GM18517 (cell line): ENCODE measurements at regions not wholly inside any gene's neighbourhood (a gene's known extent, or its start where the extent isn't known, plus 50 kb on each side); places are given as distances from the start of the nearest gene placed in this dataset.

Source experiments
- ATAC-seq: cut with Tn5 transposase; IDR thresholded peaks from one replicate; pipeline ENCODE4 v1.9.1; 2021; ENCODE audit warnings: mild to moderate bottlenecking, moderate library complexity; ENCODE audit not compliant: unreplicated experiment

DNA sequence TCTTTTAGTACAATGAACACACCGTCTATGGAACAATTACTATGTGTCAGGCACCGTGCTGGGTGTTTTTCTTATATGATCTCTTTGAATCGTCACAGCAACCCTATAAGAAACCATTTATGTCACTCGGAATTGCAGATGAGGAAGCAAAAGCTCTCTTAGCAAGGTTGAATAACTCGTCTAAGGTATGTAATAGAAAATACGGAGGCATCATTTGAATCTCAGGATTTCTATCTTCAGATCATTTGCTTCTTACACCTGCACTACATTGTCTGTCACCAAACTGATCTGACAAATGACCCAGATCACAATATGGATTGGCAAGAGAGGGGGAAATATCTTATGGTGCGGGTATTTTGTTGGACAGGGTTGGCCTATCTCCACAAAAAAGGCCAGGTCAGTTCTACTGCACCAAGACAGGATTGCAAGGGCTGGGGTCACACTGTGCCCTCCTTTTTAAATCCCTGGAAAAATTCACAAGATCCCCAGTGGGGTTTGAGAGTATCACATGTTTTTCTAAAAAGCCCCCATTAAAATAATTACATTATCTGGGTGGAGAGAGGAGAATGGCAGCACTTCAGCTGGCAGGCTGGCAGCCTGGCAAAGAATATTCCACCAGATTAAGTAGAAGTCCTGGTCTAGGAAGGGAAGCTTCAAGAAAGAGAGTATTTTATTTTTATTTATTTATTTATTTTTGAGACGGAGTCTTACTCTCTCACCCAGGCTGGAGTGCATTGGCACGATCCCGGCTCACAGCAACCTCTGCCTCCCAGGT lies 110.7 kb upstream of the CLMP start:
- no peak for ATAC-seq

DNA sequence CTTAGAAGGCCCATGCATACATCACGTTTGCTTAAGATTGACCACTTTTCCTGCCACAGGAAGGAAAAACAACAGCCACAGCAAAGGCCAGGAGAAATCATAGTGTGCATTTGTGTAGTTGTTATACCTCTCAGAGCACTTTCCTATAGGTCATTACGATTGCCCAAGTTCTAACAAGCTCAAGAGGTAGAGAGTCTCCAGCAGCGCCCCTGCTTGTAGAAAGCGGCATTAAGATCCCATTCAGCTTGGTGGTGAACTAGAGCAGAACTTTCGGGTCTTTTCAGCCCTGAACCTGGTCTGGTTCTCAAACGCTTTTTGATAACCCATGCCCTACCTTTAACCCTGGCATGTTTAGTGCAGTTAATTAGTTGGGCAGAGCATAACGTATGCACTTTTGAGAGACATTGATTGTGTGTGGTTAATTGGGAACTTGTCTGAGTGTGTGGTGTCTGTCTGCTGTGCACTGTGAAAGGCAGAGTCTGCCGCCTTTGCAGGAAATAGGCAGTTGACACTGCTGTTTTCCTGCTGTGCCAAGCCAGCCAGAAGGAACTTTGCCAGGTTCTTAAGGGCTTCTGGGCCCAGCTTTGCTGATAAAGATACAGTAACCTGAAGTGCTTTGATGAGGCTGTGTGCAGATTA lies 109.9 kb upstream of the CLMP start:
- ATAC-seq = no peak

DNA sequence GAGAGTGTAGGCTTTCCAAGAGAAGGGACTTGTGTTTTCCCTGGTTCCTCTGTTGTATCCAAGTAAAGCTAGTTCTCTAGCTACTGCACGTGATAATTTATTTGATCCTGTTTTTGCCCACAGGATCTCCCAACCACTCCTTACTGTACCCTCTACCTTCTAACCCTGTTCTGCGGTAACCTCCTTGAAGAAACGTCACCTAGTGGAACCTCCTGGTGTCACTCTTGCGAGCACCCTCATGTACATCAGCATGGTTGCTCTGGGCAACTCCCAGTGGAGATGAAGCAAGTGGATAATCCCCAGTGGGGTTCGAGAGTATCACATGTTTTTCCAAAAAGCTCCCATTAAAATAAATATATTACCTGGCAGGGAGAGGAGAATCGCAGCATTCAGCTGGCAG lies 108.9 kb upstream of the CLMP start:
- no peak for ATAC-seq

DNA sequence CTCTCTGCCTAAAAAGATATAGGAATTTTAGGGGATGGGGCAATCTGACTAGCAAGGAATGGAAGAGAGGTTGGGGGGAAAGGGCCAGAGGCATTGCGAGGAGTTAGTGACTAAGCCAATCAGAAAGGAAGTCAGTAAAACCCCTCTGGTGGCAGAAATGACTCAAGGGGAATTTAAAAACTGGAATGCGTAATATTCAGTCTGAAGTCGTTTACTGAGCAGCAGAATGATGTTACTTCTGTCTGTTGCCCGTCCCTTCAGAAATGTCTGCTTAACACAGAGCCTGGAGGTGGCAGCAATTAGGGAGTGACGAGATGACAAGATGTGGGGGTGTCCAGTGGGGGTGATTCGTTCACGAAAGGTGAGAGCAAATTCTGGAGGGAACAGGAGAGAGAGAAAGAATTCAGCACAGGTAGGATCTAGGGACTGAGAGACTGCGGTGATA lies 107.7 kb upstream of the CLMP start:
- peak; percentile 42 for ATAC-seq

DNA sequence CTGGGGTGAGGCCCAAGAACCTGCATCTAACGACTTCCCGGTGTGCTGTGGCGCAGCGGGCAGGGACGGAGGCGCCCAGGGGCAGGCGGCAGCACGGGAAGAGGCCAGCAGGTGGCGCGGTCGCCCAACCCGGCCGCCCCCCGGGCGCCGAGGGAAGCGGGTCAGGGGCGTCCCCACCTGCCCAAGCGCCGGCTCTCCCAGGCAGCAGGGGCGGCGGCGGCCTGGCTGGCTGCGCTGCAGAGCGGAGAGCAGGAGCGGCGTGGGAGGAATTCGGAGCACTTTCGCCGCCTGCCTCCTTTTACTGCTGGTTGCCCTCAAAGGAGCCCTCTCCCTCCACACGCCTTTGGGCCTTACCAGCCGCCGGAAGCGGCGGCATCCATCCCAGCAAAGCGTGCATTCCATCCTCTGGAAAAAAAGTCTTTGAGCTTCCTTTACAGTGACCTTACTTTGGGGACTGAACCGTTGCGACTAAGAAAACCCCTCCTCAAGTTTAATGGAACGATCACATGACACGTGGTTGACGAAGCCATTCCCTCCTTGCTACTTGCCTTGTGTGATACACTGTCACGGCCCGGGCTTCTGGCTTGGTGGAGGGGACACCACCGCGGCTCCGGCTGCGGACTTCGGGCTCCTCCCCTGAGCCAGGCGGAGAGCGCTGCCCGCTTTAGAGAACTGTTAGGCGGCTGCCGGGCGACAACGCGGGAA lies 106.8 kb upstream of the CLMP start:
- no peak for ATAC-seq

DNA sequence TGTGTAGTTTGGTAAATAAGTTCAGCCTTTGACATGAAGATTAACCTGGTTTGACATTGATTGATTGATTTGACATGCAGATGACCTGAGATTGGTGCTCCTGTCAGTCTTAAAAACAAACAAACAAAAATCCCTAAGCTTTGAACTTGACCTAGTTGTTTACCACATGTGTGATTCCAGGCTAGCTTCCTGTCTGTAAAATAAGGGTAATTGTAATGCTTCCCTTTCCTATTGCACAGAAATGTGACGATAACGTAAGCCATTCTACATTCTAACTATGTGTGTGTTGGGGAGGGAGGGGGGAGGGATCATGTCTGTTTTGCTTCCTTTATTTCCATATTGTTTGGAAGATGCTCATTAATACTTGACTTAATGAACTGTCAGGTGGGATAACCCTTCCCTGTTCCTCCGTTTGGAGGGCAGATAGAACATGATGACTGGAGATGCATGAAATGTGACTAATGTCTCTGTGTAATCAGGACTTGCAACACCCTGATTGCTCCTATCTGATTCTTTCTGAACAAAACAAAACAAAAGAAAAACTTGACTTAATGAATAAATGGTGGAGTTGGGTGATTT lies 106.1 kb upstream of the CLMP start:
- ATAC-seq = no peak

DNA sequence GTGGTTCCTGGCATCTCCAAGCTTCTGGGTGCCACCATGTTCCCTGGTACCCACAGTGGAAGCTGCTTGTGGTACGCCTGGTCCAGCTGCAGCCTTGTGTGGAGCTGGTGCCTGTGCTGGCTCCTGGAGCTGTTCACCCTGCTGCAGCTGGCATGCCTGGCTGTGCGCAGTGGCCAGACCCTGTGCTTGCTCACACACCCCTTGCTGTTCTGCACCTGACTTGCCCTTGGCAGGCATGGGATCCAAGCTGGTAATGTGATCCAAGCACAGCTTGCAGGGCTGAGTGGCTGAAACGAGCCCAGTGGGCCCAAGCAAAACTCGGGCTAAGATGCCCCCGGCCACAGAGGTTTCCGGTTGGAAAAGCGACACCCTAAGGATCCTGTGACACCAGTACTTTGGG lies 104.7 kb upstream of the CLMP start:
- ATAC-seq = no peak

DNA sequence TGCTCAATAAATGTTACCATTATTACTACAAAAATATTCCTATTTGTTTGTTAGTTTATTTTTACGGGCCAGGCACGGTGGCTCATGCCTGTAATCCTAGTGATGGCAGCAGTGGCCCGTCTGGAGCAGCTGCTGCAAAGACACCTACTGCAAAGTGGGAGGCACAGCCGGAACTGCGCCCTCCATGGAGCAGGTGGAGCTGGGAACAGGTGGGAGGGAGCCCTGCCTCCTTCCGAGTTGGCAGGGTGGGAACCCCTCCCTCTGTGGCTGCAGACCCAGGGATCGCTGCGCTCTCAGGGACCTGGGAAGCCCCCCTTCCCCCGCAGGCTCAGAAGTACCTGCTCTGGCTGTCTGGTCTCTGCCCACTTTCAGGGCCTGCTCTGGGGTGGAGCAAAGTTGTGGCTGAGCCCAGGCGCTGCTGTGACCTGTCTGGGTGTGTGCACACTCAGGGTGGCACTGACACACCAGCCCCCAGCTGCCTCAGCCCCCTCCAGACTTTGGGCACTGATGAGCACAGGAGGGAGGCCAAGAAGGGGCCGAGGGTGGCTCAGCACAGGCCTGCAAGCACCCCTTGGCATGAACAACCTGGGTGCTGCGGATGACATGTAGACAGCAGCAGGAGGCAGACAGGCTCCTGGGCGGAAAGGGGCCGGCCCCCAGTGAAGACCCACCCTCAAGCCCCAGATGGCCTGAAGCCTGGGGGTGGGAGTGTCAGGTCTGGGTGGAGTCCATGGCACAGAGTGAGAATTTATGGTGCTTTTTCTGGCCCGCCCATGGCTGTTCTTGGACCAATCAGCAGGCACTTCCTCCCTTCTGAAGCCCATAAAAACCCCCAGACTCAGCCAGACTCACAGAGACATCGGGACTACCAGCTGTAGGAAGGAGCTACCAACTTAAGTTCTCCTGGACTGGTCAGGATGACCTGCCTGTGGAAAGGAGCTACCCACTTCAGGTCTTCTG lies 103.7 kb upstream of the CLMP start:
- ATAC-seq = no peak

DNA sequence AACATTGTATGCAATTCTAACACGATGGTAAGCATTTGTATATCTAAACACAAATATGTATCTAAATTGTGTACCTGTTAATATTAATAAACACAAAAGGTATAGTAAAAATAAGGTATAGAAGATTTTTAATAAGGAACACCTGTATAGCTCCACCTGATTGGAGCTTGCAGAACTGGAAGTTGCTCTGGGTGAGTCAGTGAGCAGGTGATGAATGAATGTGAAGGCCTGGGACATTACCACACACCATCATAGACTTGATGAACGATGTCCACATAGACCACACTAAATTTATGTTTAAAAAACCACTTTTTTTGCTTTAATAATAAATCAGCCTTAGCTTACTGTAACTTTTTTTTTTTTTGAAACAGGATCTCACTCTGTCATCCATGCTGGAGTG lies 97.6 kb upstream of the CLMP start:
- no peak for ATAC-seq

DNA sequence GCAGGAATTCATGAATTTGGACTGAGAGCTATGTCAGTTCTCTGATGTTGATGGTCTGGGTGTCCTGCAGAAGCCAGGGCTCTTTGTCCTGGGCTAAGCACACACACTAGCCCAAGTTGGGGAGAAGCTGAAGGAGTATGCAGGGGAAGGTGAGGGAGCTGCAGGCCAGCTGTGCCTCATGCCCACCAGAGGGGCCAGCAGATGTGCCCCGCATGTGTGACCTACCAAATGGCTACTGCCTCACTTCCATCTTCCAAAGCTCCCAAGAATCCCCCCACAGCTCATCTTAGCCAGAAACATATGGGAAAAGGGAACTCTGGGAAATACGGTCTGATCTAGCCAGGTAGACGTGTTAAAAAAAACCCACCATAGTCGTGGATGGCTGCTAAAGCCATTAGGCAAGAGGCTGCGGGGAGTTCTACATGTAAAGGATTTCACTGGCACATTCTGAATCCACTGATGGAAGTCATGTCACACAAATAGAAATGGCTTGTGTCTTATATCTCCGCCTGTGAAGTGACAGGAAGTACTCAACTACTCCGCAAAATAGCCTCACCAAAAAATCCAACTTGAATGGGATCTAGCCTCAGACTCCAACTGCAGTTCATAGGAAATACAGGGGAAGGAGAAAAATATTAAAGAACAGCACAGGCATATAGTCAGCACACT lies 96.3 kb upstream of the CLMP start:
- no peak for ATAC-seq

DNA sequence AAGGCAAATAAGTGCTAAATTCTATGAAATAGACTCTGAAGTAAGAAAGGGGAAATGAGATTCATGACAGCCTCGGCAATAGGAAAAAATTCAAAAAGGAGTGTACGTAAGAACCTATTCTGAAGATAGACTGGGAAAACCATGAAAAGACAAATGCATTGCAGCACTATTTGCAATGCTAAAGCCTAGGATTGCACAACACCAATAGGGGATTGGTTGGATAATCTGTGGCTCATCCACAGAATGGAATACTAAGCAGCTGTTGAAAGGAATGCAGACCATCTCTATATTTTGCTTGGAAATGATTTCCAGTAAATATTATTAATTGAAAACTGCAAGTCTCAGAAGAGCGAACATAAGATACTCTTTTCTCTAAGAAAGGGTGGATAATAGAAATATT lies 91.7 kb upstream of the CLMP start:
- ATAC-seq = no peak

DNA sequence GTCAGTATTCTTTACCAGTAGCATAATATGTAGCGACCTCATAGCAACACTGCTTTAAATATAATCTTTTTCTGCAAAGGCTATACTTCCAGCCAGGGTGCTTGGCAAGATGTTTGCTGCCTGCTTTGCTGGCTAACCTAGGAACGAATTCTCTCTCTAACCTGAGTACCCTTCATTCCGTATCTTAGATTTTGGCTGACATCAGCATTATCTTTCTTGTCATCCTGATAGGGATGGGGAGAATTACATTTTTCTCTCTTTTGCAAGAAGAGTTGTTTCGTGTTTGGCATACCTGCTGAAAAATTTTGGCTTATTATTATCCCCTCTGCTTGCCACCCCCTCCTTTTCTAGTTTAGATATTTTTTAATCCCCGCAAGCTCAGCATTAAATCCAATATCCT lies 91.2 kb upstream of the CLMP start:
- no peak for ATAC-seq

DNA sequence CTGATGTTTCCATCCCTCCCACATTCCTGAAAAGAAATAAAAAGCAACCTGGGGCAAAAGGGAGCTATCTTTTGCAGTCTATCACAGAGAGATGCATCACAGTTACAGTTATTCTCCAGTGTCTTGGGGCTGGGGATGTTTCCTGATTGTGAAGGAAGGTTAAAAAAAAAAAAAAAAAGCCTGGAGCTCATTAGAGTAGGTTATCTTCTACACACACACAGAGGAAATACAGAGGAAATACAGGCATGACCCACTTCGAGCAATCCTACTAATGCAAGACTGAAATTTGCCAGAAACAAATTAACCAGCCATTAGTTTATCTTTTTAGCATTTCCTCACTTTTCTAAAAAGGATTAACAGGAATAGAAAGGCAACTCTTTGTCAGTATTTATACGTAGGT lies 89.4 kb upstream of the CLMP start:
- no peak for ATAC-seq

DNA sequence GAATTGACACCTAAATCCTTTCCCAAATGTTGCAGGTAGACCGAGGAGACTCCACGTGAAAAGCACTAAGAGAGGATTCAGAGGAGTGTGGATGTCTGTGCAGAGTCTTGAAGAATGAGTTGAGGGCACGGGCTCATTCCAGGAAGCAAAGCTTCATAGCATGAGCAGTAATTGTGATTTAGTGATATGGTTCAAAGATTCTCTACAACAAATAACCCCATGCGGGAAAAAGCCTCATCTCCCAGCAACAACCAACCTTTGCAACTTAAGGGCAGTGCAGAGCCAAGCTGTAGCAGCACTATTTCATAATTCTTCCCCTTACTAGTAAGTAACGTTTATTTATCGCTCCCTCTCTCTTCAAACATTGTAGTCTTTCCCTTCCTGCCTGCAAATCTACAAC lies 87.5 kb upstream of the CLMP start:
- ATAC-seq = no peak

DNA sequence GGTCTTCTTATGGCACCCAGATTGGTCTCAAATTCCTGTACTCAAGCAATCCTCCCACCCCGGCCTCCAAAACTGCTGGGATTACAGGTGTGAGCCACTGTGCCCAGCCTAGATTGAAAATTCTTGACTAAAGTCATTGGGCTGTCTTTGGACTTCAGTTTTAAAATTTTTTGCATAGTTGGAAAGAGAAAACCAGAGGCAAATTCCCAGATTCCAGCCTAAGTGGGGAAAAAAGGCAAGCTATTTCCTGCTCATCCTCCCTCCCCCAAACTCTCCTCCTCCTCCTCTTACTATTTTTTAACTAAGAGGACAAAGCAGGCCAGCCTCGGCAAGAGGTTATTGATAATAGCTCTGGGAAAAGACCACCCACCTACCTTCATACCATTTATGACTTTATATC lies 78.6 kb upstream of the CLMP start:
- no peak for ATAC-seq

DNA sequence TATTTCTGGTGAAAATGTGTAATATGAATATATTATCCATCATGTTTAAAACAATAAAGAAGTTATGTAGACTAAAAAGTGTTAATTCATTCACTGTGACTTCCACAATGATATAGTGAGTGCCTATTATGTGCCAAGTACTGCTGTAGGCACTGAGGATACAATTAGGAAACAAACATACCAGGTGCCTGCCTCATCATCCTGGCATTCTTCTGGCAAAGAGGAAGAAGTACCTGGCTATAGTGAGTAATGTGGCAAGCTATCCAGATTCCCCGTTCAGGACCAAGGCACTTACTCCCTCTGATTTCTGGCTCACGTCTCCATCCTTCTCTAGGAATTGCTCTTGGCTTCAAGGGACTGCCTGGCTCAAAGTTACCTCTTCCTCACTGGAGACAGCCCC lies 77.5 kb upstream of the CLMP start:
- no peak for ATAC-seq

DNA sequence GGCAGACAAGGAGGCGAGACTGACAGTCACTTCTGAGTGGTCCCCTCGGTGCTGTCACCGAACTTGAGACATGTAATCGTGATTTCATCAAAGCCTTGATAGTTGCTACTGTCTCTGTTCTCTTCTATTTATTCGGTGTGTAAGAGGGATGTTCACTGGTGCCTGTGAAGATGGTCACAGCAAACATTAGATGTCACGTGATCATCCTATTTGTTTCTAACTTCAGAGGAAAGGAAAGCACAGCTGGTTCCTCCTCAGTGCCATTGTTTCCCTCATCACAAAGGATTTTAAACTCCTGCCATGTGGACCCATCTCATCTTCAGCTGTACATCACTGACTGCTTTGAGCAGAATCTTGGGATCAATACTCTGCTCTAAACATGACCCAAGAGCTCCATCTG lies 73.1 kb upstream of the CLMP start:
- no peak for ATAC-seq

DNA sequence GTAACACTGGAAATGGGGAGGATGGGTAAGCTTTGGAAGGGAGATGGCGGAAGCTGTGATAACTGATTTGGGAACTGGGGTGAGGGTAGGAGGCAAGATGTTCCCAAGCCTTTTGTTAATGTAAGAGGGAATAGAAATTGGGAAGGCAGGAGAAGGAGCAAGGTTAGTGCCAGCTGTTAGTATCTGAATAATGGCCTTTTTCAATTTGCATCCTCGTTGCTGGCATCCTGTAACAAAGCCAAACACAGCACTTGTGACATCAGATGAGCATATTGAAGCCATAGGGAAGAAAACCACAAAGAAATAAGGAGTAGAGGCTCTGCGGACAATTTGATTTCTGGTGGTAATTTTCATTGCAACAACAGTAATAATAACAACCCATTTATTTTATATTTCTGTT lies 70.9 kb upstream of the CLMP start:
- ATAC-seq = no peak

DNA sequence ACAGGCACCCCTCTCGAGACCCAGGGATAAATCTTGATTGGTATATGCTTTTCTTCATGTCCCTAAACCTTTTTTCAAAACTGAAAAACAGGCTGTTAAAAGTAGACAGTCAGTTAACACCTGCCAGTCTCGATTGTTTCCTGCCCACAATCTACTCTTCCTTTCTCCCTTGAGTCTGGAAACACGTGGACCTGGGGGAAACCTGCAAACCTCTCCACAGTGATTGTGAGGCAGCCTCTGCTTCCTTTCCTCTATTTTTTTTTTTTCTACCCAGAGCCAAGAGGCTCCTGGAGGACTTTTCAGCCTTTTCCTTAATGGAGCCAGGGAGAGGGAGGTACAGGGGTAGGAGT lies 69.4 kb upstream of the CLMP start:
- ATAC-seq = no peak
